ENCODE measurements at regions not wholly inside any gene's neighbourhood (a gene's known extent, or its start where the extent isn't known, plus 50 kb on each side); places are given as distances from the start of the nearest gene placed in this dataset.

- no TSS peak for BruUV-seq (replicated peaks)
- no peak for TF ChIP-seq ZBTB33 (IDR thresholded peaks at IDR 0.05; ENCODE audit: extremely low read depth, insufficient replicate concordance, low read length)
- no peak for TF ChIP-seq SP1 (IDR thresholded peaks at IDR 0.05; ENCODE audit: low read depth)
- no peak for TF ChIP-seq MAX (IDR thresholded peaks at IDR 0.05)
- TF ChIP-seq YY1 (IDR thresholded peaks at IDR 0.05; ENCODE audit: extremely low read depth, insufficient replicate concordance, low read depth, low read length): no peak
- no peak for TF ChIP-seq TCF7L2 (IDR thresholded peaks at IDR 0.05; ENCODE audit: borderline replicate concordance, extremely low read depth, insufficient read depth, insufficient read length)
- no peak for TF ChIP-seq POLR2A (IDR thresholded peaks at IDR 0.05; ENCODE audit: borderline replicate concordance, extremely low read depth, insufficient read depth, insufficient read length)
- TF ChIP-seq FOSL1 (IDR thresholded peaks at IDR 0.05; ENCODE audit: low read depth): no peak
- TF ChIP-seq SIN3A (IDR thresholded peaks at IDR 0.05; ENCODE audit: low read depth): no peak
These were observed 775.4 kb downstream of the MTRR start for GRCh38 chr5:8644377-8644776.

GRCh38 chr5:8647111-8647510 is 778.2 kb downstream of the MTRR start:
- Histone ChIP-seq H3K79me2 (ENCODE audit: insufficient read depth, low read length) (no peaks in the 10 kb centered on the region), H3K9me2 (ENCODE audit: insufficient read depth) (no peaks in the 10 kb centered on the region), H3K9ac (ENCODE audit: low read length) (no peak overlapping the region), H4K20me1 (ENCODE audit: insufficient read depth) (no peaks in the 10 kb centered on the region), H3K4me3 (replicated peaks in 1 of 2; ENCODE audit: low read depth in 1 of 2, low read length in 2 of 2) (no peak overlapping the region), H3K36me3 (ENCODE audit: control insufficient read depth in 1 of 2, insufficient read depth in 2 of 2, low read length in 2 of 2) (no peaks in the 10 kb centered on the region), H2AFZ (ENCODE audit: low read depth, low read length, poor library complexity, severe bottlenecking) (no peak overlapping the region), H3K9me3 (ENCODE audit: control insufficient read depth in 1 of 2, insufficient read depth in 1 of 2, low read depth in 1 of 2, low read length in 2 of 2) (peaks cover 6 to 12% of the 10 kb centered on the region in 2 experiments; a peak in 2 of 4 replicates), H3K4me2 (ENCODE audit: low read length) (no peak overlapping the region), H3K4me1 (ENCODE audit: control insufficient read depth in 1 of 2, insufficient read depth in 2 of 2, low read length in 2 of 2) (no peaks in the 10 kb centered on the region), H3K27ac (ENCODE audit: low read depth, low read length) (no peak overlapping the region), H3K27me3 (ENCODE audit: insufficient read depth, low read length) (no peaks in the 10 kb centered on the region)
- intact Hi-C loops (cut with micrococcal nuclease): no loop called here
- BruUV-seq (replicated peaks): no TSS peak
- no peak for ATAC-seq
- RAD21 ChIA-PET (ENCODE audit: low non-redundant PET in 1 of 2, low total read pairs in 2 of 2, uncharacterized antibody in 2 of 2, unreplicated experiment in 2 of 2): no interaction called here
- CTCF ChIA-PET: no interaction called here
- DNase-seq (ENCODE audit: low read depth, low spot score): no peak
- POLR2A ChIA-PET: no interaction called here
- TF ChIP-seq SRF (IDR thresholded peaks at IDR 0.05; ENCODE audit: low read depth): no peak
- no peak for TF ChIP-seq TCF7L2 (IDR thresholded peaks at IDR 0.05; ENCODE audit: borderline replicate concordance, extremely low read depth, insufficient read depth, insufficient read length)
- no peak for TF ChIP-seq EGR1 (IDR thresholded peaks at IDR 0.05; ENCODE audit: low read depth)
- TF ChIP-seq MAX (IDR thresholded peaks at IDR 0.05): no peak
- no peak for TF ChIP-seq REST (IDR thresholded peaks at IDR 0.05; ENCODE audit: low read depth)
- no peak for TF ChIP-seq JUND (IDR thresholded peaks at IDR 0.05)
- no peak for TF ChIP-seq SP1 (IDR thresholded peaks at IDR 0.05; ENCODE audit: low read depth)
- no peak for TF ChIP-seq ZFX (IDR thresholded peaks at IDR 0.05)
- TF ChIP-seq CEBPB (IDR thresholded peaks at IDR 0.05; ENCODE audit: low read depth): no peak
- no peak for TF ChIP-seq ELF1 (IDR thresholded peaks at IDR 0.05; ENCODE audit: borderline replicate concordance, low read depth)
- no peak for TF ChIP-seq RAD21 (IDR thresholded peaks at IDR 0.05; ENCODE audit: low read depth)
- no peak for TF ChIP-seq SIN3A (IDR thresholded peaks at IDR 0.05; ENCODE audit: low read depth)

More at GRCh38 chr5:8644377-8644776, 775.4 kb downstream of the MTRR start:
- Histone ChIP-seq H3K36me3 (ENCODE audit: control insufficient read depth in 1 of 2, insufficient read depth in 2 of 2, low read length in 2 of 2) (no peaks in the 10 kb centered on the region), H3K9me3 (ENCODE audit: control insufficient read depth in 1 of 2, insufficient read depth in 1 of 2, low read depth in 1 of 2, low read length in 2 of 2) (peaks cover 8 to 10% of the 10 kb centered on the region in 2 experiments; a peak in 2 of 4 replicates), H3K79me2 (ENCODE audit: insufficient read depth, low read length) (no peaks in the 10 kb centered on the region), H3K4me2 (ENCODE audit: low read length) (no peak overlapping the region), H4K20me1 (ENCODE audit: insufficient read depth) (no peaks in the 10 kb centered on the region), H2AFZ (ENCODE audit: low read depth, low read length, poor library complexity, severe bottlenecking) (no peak overlapping the region), H3K27ac (ENCODE audit: low read depth, low read length) (no peak overlapping the region), H3K27me3 (ENCODE audit: insufficient read depth, low read length) (no peaks in the 10 kb centered on the region), H3K4me3 (replicated peaks in 1 of 2; ENCODE audit: low read depth in 1 of 2, low read length in 2 of 2) (no peak overlapping the region), H3K9ac (ENCODE audit: low read length) (no peak overlapping the region), H3K9me2 (ENCODE audit: insufficient read depth) (no peaks in the 10 kb centered on the region), H3K4me1 (ENCODE audit: control insufficient read depth in 1 of 2, insufficient read depth in 2 of 2, low read length in 2 of 2) (no peaks in the 10 kb centered on the region)
- ATAC-seq (no peak), DNase-seq (ENCODE audit: low read depth, low spot score) (no peak)
- ChIA-PET CTCF (no interaction called here), POLR2A (no interaction called here), RAD21 (ENCODE audit: low non-redundant PET in 1 of 2, low total read pairs in 2 of 2, uncharacterized antibody in 2 of 2, unreplicated experiment in 2 of 2) (no interaction called here)
- intact Hi-C loops (cut with micrococcal nuclease): no loop called here
